GM23338 (cell line): ENCODE measurements at regions not wholly inside any gene's neighbourhood (a gene's known extent, or its start where the extent isn't known, plus 50 kb on each side); places are given as distances from the start of the nearest gene placed in this dataset.

Experiments used
- EZH2 ChIP-seq: fragments of 200-600 bp; sonication (generic); IDR thresholded peaks from one replicate; pipeline ENCODE4 v1.8.0; 2017; ENCODE audit warnings: antibody characterized with exemption, mild to moderate bottlenecking, low read depth; ENCODE audit not compliant: unreplicated experiment
- EZH2phosphoT487 ChIP-seq: fragments of 200-600 bp; sonication (generic); IDR thresholded peaks from one replicate; pipeline ENCODE4 v1.8.1; 2018; ENCODE audit warnings: antibody characterized with exemption; ENCODE audit not compliant: unreplicated experiment
- NANOG ChIP-seq: IDR thresholded peaks from 2 replicates; pipeline ENCODE4 v1.6.1; 2016; ENCODE audit warnings: antibody characterized with exemption, borderline replicate concordance
- POLR2AphosphoS5 ChIP-seq: IDR thresholded peaks from 2 replicates; pipeline ENCODE4 v1.6.1; 2016; ENCODE audit warnings: antibody characterized with exemption, low read depth
- TF ChIP-seq, protein P1 (sequence below), 2 experiments: fragments of 200-600 bp in 1 of 2; sonication (generic) in 1 of 2; conservative IDR thresholded peaks; 2 replicates each; pipeline versions ENCODE4 v1.5.1 to v1.6.1; 2016 to 2017; ENCODE audit warnings: antibody characterized with exemption in 2 of 2, low read depth in 2 of 2, mild to moderate bottlenecking in 2 of 2, moderate library complexity in 1 of 2
- TF ChIP-seq, protein P2 (sequence below): IDR thresholded peaks from one replicate; pipeline ENCODE4 v1.6.1; 2018; ENCODE audit warnings: antibody characterized with exemption; ENCODE audit not compliant: unreplicated experiment

DNA sequence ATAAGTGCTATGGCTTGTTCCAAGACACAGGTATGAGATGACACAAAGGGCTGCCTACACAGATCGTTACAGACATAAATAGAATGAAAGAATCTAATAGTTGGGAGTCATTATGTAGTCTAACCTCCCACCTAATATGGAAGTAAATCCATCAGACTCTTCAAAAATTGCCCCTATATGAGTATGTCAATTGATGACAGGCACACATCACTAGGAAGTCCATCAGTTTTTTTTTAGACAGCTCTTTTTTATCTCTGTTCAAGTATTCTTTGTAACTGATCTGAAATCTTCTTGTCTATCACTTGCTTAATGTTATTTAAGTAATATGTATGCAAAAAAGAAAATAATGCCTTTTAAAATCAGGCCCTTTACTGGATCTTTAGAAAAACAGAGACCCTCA is 191.6 kb downstream of the UBE2NL start:
- TF ChIP-seq, protein P1, sequence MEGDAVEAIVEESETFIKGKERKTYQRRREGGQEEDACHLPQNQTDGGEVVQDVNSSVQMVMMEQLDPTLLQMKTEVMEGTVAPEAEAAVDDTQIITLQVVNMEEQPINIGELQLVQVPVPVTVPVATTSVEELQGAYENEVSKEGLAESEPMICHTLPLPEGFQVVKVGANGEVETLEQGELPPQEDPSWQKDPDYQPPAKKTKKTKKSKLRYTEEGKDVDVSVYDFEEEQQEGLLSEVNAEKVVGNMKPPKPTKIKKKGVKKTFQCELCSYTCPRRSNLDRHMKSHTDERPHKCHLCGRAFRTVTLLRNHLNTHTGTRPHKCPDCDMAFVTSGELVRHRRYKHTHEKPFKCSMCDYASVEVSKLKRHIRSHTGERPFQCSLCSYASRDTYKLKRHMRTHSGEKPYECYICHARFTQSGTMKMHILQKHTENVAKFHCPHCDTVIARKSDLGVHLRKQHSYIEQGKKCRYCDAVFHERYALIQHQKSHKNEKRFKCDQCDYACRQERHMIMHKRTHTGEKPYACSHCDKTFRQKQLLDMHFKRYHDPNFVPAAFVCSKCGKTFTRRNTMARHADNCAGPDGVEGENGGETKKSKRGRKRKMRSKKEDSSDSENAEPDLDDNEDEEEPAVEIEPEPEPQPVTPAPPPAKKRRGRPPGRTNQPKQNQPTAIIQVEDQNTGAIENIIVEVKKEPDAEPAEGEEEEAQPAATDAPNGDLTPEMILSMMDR (conservative IDR thresholded peaks at IDR 0.05; ENCODE audit: low read depth in 2 of 2), result no peak
- TF ChIP-seq EZH2phosphoT487 (no peak), EZH2 (no peak), POLR2AphosphoS5 (no peak), NANOG (no peak)
- TF ChIP-seq, protein P2, sequence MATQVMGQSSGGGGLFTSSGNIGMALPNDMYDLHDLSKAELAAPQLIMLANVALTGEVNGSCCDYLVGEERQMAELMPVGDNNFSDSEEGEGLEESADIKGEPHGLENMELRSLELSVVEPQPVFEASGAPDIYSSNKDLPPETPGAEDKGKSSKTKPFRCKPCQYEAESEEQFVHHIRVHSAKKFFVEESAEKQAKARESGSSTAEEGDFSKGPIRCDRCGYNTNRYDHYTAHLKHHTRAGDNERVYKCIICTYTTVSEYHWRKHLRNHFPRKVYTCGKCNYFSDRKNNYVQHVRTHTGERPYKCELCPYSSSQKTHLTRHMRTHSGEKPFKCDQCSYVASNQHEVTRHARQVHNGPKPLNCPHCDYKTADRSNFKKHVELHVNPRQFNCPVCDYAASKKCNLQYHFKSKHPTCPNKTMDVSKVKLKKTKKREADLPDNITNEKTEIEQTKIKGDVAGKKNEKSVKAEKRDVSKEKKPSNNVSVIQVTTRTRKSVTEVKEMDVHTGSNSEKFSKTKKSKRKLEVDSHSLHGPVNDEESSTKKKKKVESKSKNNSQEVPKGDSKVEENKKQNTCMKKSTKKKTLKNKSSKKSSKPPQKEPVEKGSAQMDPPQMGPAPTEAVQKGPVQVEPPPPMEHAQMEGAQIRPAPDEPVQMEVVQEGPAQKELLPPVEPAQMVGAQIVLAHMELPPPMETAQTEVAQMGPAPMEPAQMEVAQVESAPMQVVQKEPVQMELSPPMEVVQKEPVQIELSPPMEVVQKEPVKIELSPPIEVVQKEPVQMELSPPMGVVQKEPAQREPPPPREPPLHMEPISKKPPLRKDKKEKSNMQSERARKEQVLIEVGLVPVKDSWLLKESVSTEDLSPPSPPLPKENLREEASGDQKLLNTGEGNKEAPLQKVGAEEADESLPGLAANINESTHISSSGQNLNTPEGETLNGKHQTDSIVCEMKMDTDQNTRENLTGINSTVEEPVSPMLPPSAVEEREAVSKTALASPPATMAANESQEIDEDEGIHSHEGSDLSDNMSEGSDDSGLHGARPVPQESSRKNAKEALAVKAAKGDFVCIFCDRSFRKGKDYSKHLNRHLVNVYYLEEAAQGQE, result no peak
